Gastrocnemius medialis (tissue), 4 donors: ENCODE measurements at regions not wholly inside any gene's neighbourhood (a gene's known extent, or its start where the extent isn't known, plus 50 kb on each side); places are given as distances from the start of the nearest gene placed in this dataset.

Experiments used
- CTCF ChIP-seq, 5 experiments: fragments of 450-650 bp in 3 of 5; fragments of 200-600 bp in 2 of 5; sonication (generic) in 2 of 5; IDR thresholded peaks in 4 of 5; conservative IDR thresholded peaks in 1 of 5; 1 replicate in 4 of 5; 2 replicates in 1 of 5; pipeline ENCODE4 v1.5.1; 2016 to 2019; ENCODE audit warnings: antibody characterized with exemption in 5 of 5, mild to moderate bottlenecking in 3 of 5, moderate library complexity in 3 of 5
- POLR2A ChIP-seq, 2 donors: fragments of 450-650 bp; IDR thresholded peaks; one replicate each; pipeline ENCODE4 v1.6.1; 2017; ENCODE audit warnings: antibody characterized with exemption in 2 of 2, mild to moderate bottlenecking in 2 of 2, moderate library complexity in 2 of 2

GRCh38 chr9:108665521-108666239, 190.1 kb downstream of the ACTL7B start:
- TF ChIP-seq CTCF (IDR thresholded peaks at IDR 0.05 in 4 of 5, conservative IDR thresholded peaks at IDR 0.05 in 1 of 5) (no peak), POLR2A (IDR thresholded peaks at IDR 0.05) (no peak)
